GM18858 (cell line): ENCODE measurements at regions not wholly inside any gene's neighbourhood (a gene's known extent, or its start where the extent isn't known, plus 50 kb on each side); places are given as distances from the start of the nearest gene placed in this dataset.
"Not testable (repeated sequence)": the region's sequence is repeated elsewhere in the genome, so short reads cannot be mapped to it uniquely, and the experiment has no call there.

Experiments
- ATAC-seq: cut with Tn5 transposase; IDR thresholded peaks from one replicate; pipeline ENCODE4 v1.9.1; 2021; ENCODE audit not compliant: unreplicated experiment

GRCh38 chr5:90338712-90339372 lies 70.7 kb downstream of the CETN3 start:
- ATAC-seq = peak; percentile 98

DNA sequence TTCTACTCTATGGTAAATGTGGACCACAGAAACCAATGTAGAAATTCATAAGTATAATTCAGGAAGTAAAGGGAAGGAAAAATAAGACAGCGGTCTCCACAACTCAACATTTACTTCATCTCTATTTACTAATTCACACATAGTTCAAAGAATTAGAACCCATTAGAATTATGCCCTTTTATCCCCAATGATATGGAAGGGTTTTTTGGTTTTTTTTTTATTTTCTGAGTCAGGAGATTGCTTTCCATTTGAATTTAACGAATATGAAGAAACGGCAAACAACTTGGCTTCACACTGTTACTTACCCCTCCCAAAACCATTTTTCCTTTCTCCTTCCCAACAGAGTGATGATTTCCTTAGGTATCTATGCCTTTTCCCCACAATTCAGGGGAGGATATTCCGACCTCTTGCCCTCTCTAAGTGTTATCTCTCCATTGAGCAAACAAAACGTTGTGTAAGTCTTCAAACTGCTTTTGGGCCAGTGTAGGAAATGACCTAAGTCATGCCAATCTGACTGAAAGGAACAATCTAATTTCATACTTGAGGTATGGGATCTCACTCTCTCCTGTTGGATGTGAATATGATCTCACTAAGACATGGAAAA lies 72.0 kb downstream of the CETN3 start:
- no peak for ATAC-seq

DNA sequence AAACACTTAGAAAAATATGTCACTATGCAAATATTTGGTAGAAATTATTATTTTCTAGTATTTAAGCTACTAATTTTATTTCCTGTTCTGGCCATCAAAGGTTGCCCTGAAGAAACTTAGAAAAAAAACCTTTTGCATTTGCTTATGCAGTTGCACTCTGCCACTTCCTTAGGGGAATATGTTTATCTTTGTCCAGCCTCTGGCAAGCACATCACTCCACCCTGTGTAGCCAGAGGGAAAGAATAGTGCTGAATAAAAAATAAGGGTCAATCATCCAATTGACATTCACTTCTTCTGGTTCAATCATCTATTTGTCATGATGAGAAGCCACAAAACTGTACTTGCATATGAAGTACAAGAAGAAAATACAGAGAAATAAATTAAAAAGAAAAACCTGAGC lies 72.8 kb downstream of the CETN3 start:
- no peak for ATAC-seq

DNA sequence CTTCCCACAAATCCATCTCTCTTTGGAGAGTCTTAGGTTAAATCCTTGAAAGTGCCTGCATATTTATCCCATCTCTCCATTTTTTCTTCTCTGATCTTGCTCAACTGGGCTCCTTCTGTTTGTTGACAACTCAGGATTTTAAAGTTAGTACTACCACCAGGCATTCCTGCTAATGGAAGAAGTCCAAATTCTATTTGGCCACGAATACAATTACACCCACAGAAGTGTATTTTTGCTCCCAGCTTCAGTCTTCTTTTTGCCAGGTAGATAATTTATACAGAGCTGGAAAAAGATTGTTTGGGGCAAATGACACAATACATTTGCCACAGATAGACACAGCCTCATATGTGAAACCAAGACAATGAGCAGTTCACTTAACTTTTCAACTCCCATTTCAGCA lies 74.8 kb downstream of the CETN3 start:
- ATAC-seq = no peak

GRCh38 chr5:90329911-90330310 lies 79.6 kb downstream of the CETN3 start:
- ATAC-seq = no peak

DNA sequence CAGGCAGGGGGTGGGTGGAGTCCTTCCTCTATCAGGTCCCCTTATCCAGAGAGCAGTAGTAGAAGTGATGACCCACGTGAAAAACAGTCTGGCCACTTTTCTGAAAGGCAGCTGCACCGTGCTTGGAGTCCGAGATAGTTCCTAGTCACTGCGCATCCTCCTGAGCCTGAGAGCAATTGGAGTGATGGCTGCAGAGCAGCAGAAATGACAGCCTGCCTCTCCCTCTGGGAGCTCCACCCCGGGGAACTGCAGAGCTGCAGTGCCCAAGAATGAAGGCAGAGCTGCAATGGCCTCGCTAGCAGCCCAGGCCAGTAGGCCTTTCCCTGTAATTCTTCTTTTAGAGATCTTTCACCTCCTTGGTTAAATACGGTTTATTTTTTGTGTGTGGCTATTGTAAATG lies 82.6 kb downstream of the CETN3 start:
- no peak for ATAC-seq

- no peak for ATAC-seq
These were observed 84.5 kb downstream of the CETN3 start for GRCh38 chr5:90325093-90325492.

GRCh38 chr5:90320348-90320747 lies 89.2 kb downstream of the CETN3 start:
- ATAC-seq = not testable (repeated sequence)

DNA sequence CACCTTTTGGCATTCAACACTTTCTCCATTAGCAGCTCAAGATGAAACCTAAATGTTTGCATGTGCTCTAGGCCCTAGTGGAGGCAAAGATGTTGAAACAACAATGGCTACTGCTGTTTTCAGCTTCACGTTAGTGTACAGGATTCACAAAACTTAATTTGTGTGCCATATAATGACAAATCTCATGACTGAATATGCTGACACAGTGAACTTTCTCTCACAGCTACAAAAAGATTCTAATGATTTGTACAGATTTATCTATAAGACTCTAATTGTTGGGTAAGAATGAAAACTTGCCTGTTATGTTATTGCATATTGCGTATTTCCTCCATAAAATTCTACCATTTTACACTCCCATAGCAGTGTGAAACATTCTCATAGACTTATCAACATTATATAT lies 97.5 kb downstream of the CETN3 start:
- no peak for ATAC-seq

DNA sequence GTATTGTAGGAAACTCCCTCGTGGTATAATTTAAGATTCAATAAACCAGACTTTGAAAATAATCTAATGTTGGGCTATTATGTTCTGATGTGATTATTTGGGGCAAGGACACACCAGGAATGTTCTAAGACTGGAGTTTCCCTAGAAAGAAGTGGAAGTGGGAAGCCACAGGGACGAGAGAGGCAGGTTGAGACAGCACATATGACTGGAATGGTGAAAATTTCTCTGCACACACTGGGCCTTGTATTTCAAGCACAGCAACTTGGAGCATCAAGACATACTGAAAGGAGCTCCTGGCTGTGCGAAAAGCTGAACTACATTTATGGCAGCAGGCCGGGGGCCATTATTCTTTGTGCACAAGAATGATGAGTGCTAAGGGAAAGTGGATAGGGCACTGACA lies 98.2 kb downstream of the CETN3 start:
- ATAC-seq = no peak

DNA sequence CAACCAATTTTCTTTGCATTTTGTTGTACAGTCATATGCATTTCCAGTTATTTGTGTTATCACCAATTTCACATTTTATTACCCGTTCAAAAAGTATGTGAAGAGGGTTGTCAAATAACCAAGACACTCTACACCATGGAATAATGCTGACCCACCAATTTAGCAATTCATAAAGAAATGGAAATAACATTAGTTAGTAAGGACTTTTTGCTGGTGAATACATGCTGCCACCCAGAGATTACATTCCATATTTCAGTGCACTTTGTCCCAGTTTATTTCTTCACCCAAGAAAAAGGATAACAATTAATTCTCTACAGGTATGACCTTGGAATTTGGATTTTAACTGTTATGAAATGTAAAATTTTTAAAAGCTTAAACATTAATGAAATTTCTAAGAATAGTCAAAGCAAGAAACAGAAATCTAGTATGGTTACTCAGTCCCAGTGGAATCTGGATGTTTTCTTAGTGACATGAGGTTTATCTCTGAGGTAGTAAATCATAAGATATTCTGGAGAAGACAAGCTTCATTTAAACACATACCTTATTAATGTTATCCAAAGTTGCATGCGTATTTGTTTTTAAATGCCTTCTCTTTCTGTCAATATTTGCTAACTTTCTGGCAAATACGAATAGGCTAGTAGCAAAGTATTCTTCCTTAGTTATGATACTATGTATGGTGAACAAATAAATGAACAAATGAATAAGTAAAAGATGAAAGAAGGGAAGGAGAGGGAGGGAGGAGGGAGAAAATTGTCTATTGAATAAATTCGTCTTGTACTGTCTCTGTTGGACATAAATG lies 100.6 kb downstream of the CETN3 start:
- no peak for ATAC-seq

- ATAC-seq = no peak
These were observed 101.8 kb downstream of the CETN3 start for GRCh38 chr5:90307782-90308181.

DNA sequence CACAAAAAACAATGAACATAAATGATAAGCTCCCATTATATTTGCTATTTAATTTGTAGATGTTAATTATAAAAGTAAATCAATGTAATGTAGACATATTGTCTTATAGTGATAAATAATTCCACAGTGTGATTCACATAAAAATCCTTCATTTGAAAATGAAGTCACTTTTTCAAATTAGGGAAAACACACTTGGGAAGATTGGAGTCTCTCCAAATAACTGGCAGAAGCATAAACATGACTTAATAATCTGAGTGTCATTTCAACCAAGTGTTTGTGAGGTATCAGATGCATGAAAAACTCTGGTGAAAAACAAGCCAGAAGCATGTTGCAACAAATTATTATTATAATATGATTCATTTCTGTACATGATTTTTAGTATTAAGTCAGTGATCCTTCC lies 102.2 kb downstream of the CETN3 start:
- no peak for ATAC-seq

- no peak for ATAC-seq
These were observed 102.9 kb downstream of the CETN3 start for GRCh38 chr5:90306613-90307012.

GRCh38 chr5:90305041-90305720 lies 104.4 kb downstream of the CETN3 start:
- ATAC-seq = no peak

DNA sequence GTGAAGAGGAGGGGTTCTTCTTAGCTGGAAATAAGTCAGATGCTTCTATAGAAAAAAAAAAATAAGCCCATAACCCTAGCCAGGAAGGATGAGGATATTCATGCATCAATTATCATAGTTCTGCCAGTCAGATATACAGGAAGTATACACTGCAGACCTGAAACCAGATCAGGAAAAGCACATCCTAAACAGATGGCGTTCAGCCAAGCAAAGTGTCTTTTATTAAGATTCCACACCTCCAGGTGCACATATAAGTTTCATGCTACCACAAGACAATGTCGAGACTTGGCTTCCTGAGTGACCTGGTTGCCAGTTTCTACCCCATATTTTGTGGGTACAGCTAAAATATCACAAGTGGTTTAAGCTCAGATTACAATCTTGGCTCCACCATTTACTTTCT lies 108.3 kb downstream of the CETN3 start:
- ATAC-seq = no peak

DNA sequence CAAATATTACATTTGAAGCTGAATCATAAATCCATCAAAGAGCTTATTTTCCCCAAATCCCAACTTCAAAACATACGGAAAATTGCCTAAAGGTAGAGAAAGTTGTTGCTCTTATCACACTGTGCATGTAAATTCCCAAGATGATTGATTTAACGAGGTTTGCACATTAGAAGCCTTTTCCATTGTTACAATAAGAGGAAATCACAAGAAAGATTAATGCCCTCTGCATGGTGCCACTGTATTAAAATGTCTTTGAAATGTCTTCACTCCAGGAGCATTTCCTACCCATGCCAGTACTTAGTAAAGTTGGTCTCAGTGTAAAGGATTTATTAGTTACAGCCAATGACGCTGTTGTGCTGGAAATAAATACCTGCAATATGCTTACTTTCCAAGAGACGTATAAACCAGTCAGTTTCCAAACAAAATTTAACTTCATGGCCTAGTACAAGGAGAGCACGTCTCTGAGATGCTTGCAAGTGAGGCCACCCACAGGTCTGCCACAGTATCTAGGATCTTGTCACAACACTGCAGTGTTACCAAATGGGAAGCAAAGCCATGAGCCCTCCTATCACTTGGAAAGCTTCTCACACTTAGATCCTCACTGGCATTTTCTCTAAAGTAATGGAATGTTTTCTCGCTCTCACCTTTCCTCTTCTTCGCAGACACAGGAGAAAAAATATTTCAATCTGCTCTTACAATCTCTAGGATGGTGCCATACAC lies 112.4 kb downstream of the CETN3 start:
- no peak for ATAC-seq

DNA sequence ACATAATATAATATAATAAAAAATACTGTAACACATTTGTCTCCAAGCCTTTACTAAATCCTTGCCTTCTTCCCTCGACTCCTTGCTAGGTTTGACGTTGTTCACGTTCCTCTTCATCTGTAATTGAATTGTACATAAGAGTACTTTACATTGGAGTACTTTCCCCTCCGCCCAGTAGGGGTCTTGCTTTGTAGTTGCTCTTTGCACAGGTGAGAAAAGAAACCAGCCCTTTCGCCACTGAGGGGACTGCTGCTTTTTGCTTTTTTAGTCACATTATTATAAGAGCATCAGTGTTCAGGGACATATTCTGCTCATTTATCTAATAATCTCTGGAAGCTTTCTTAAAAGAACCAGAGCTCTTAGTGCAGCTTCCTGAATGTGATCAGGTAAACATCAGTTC lies 115.0 kb downstream of the CETN3 start:
- no peak for ATAC-seq

DNA sequence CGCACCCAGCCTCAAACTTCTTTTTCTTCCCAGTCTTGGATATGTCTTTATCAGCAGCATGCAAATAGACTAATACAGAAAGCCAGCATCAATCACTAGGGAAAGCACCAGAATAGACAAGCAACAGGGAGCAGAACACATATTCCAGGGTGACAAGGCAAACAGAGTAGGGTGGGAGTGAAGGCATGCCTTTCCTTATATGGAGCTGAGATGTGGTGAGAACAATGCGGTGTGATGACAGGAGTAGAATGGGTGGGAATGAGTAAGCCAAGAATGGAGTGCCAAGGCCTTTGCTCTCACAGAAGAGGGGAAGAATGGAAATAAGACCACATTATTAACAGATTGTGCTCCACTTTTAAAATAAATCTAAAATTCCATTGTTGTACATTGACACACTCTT lies 115.6 kb downstream of the CETN3 start:
- ATAC-seq = no peak

DNA sequence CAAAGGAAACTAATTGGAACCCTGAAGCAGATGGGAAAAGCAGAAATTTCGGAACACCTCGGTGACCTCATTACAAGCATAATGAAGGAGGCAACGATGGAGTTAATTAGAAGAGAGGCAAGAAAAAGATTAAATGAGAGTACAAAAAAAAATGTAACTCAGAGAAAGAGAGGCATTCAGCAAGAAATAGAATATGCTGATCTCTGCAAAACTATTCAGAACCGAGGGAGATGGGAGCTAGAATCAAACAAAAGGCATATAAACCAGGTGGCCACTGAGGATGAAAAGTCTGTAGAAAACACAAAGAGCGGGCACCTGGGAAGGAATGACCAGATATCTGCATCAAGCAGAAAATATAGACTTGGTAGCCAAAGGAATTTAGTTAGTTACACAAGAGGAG lies 118.9 kb downstream of the CETN3 start:
- no peak for ATAC-seq

DNA sequence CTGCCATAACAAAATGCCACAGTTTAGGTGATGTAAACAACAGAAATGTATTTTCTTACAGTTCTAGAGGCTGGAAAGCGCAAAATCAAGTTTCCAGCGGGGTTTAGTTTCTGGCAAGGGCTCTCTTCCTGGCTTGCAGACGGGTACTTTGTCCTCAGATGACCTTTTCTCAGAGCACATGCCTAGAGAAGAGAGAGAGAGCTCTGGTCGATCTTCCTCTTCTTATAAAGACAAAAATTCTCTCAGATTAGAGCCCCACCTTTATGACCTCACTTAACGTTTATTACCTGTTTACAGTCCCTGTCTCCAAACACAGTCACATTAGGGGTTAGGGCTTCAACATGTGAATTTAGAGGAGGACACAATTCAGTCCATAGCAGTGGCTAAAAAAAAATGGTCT lies 119.7 kb downstream of the CETN3 start:
- ATAC-seq = no peak
